K562 (cell line): ENCODE measurements at regions not wholly inside any gene's neighbourhood (a gene's known extent, or its start where the extent isn't known, plus 50 kb on each side); places are given as distances from the start of the nearest gene placed in this dataset.

Source experiments
- ATAC-seq: fragments of 200-7000 bp; cut with Tn5 transposase; 3 replicates; pipeline ENCODE4 v1.9.1; 2020; ENCODE audit warnings: moderate library complexity
- BruUV-seq: library from RNA; stranded (reverse); fragments of 400-500 nt; replicated peaks from 2 replicates; lab custom pipeline; 2021; lab: Mats Ljungman, UMichigan
- CTCF ChIA-PET: fragments of 300-600 bp; formaldehyde crosslinking; extraction: SDS; loops from one replicate; lab custom pipeline; 2021; ENCODE audit warnings: low intra/inter-chr PET ratio; lab: Yijun Ruan, JAX
- POLR2A ChIA-PET: fragments of 300-600, 350-650 bp; sonication (Branson Sonifier 250); formaldehyde crosslinking; extraction: SDS; loops from one replicate; lab custom pipeline; 2021; ENCODE audit warnings: antibody characterized with exemption, inconsistent platforms; lab: Yijun Ruan, JAX
- DNase-seq, 4 experiments: peaks; one replicate each; pipeline versions ENCODE4 v3.0.0 to v3.0.0-alpha.2; 2011 to 2018; ENCODE audit warnings: low spot score in 3 of 4, mixed read lengths in 3 of 4; ENCODE audit errors: extremely low read depth in 1 of 4
- FAIRE-seq: peaks from 2 replicates; lab custom pipeline; 2011; peaks lifted over from hg19 to GRCh38; lab: Jason Lieb, UNC
- H2AFZ ChIP-seq: 2 replicates; pipeline ENCODE4 v1.6.0; 2011; ENCODE audit warnings: low read depth, low read length, control low read depth, inconsistent platforms
- H3K27ac ChIP-seq: fragments of 200-600 bp; 3 replicates; pipeline ENCODE4 v1.8.0; 2011; ENCODE audit warnings: low read depth, mild to moderate bottlenecking, control low read depth, inconsistent platforms, low read length, moderate library complexity, mixed read lengths; ENCODE audit errors: extremely low read depth
- H3K27me3 ChIP-seq, 2 experiments: fragments of 300-600 bp in 1 of 2; 2 replicates in 1 of 2; 3 replicates in 1 of 2; pipeline versions ENCODE4 v1.6.0 to v1.8.0; 2011; ENCODE audit warnings: inconsistent platforms in 2 of 2, low read length in 2 of 2, mild to moderate bottlenecking in 1 of 2, mixed read lengths in 1 of 2, moderate library complexity in 1 of 2; ENCODE audit not compliant: control insufficient read depth in 2 of 2, insufficient read depth in 2 of 2
- H3K36me3 ChIP-seq: fragments of 300-600 bp; 3 replicates; pipeline ENCODE4 v1.8.0; 2011; ENCODE audit warnings: mild to moderate bottlenecking, low read length, inconsistent platforms; ENCODE audit not compliant: control insufficient read depth, insufficient read depth
- H3K4me1 ChIP-seq, 2 experiments: fragments of 200-600 bp in 1 of 2; replicated peaks in 1 of 2; 2 replicates in 1 of 2; 3 replicates in 1 of 2; pipeline versions ENCODE4 v1.5.1 to v1.8.0; 2011; ENCODE audit warnings: inconsistent platforms in 2 of 2, low read length in 2 of 2, mild to moderate bottlenecking in 1 of 2, mixed read lengths in 1 of 2, moderate library complexity in 1 of 2; ENCODE audit not compliant: control insufficient read depth in 2 of 2, insufficient read depth in 2 of 2
- H3K4me2 ChIP-seq: 2 replicates; pipeline ENCODE4 v1.6.1; 2011; ENCODE audit warnings: low read length, control low read depth, inconsistent platforms, mixed read lengths; ENCODE audit not compliant: insufficient read depth
- H3K4me3 ChIP-seq: fragments of 200-600 bp; sonication (generic), shearing (Covaris generic); 2 replicates; pipeline ENCODE4 v1.5.1; 2016; ENCODE audit warnings: control low read depth, inconsistent platforms
- H3K79me2 ChIP-seq: fragments of 200-600 bp; 3 replicates; pipeline ENCODE4 v1.8.0; 2011; ENCODE audit warnings: low read length, inconsistent platforms; ENCODE audit not compliant: control insufficient read depth, insufficient read depth
- H3K9ac ChIP-seq, 2 experiments: 2 replicates each; pipeline versions ENCODE4 v1.6.0 to v1.6.1; 2011; ENCODE audit warnings: low read depth in 2 of 2, low read length in 2 of 2, control low read depth in 1 of 2, inconsistent platforms in 1 of 2, mild to moderate bottlenecking in 1 of 2, mixed read lengths in 1 of 2; ENCODE audit not compliant: insufficient read depth in 1 of 2
- H3K9me1 ChIP-seq: one replicate; pipeline ENCODE4 v1.6.0; 2011; ENCODE audit warnings: inconsistent platforms, mild to moderate bottlenecking, low read length, moderate library complexity; ENCODE audit not compliant: control insufficient read depth, insufficient read depth
- H3K9me3 ChIP-seq: replicated peaks from 2 replicates; pipeline ENCODE4 v1.5.1; 2011; ENCODE audit warnings: low read depth, low read length, inconsistent platforms; ENCODE audit not compliant: control insufficient read depth, insufficient read depth
- H4K20me1 ChIP-seq: replicated peaks from 2 replicates; pipeline ENCODE4 v1.6.1; 2011; ENCODE audit warnings: low read length, inconsistent platforms, mixed read lengths; ENCODE audit not compliant: control insufficient read depth, insufficient read depth
- CBX3 ChIP-seq, 2 experiments: IDR thresholded peaks; 1 replicate in 1 of 2; 2 replicates in 1 of 2; pipeline ENCODE4 v1.6.1; 2012; ENCODE audit warnings: inconsistent platforms in 2 of 2, low read length in 2 of 2, borderline replicate concordance in 1 of 2, control low read depth in 1 of 2
- CBX5 ChIP-seq: IDR thresholded peaks from 2 replicates; pipeline ENCODE4 v1.6.1; 2014; ENCODE audit warnings: low read depth, borderline replicate concordance
- CREB1 ChIP-seq, 2 experiments: sonication (generic) in 1 of 2; formaldehyde crosslinking in 1 of 2; IDR thresholded peaks; 2 replicates each; pipeline versions ENCODE4 v1.6.1 to v1.8.0; 2012 to 2022; ENCODE audit warnings: inconsistent platforms in 1 of 2, mild to moderate bottlenecking in 1 of 2, missing genetic modification reagents in 1 of 2, moderate library complexity in 1 of 2
- E2F5 ChIP-seq: sonication (generic); formaldehyde crosslinking; IDR thresholded peaks from 2 replicates; pipeline ENCODE4 v1.8.0; 2022; ENCODE audit warnings: mild to moderate bottlenecking, missing genetic modification reagents
- EGR1 ChIP-seq: fragments of 450-650 bp; conservative IDR thresholded peaks from 2 replicates; pipeline ENCODE4 v1.6.1; 2017; ENCODE audit warnings: mild to moderate bottlenecking
- ELF1 ChIP-seq: fragments of 200-800 bp; sonication (Bioruptor generic); IDR thresholded peaks from 2 replicates; pipeline ENCODE4 v1.6.1; 2016; ENCODE audit warnings: missing genetic modification characterization, missing compliant biosample characterization
- HDAC1 ChIP-seq, 2 experiments: fragments of 450-650 bp; IDR thresholded peaks; 2 replicates each; pipeline ENCODE4 v1.6.1; 2016 to 2017; ENCODE audit warnings: inconsistent platforms in 1 of 2, mild to moderate bottlenecking in 1 of 2, moderate library complexity in 1 of 2
- HNRNPUL1 ChIP-seq: fragments of 200-400 bp; formaldehyde crosslinking; IDR thresholded peaks from 2 replicates; pipeline ENCODE4 v1.6.1; 2017; ENCODE audit warnings: low read length
- HOMEZ ChIP-seq: fragments of 250-450 bp; sonication (Bioruptor Pico); IDR thresholded peaks from 2 replicates; pipeline ENCODE4 v1.4.0; 2020; ENCODE audit warnings: mild to moderate bottlenecking, moderate library complexity
- MTA1 ChIP-seq: fragments of 450-650 bp; IDR thresholded peaks from 2 replicates; pipeline ENCODE4 v1.6.1; 2017; ENCODE audit warnings: borderline replicate concordance
- TAF15 ChIP-seq: fragments of 200-400 bp; formaldehyde crosslinking; IDR thresholded peaks from 2 replicates; pipeline ENCODE4 v1.6.1; 2017; ENCODE audit warnings: mild to moderate bottlenecking, low read depth, low read length, moderate library complexity
- ZNF143 ChIP-seq: sonication (generic); formaldehyde crosslinking; IDR thresholded peaks from 2 replicates; pipeline ENCODE4 v1.9.0; 2022; ENCODE audit warnings: mild to moderate bottlenecking, missing genetic modification reagents
- ZNF165 ChIP-seq: fragments of 250-450 bp; sonication (Bioruptor Pico); IDR thresholded peaks from 2 replicates; pipeline ENCODE4 v1.4.0; 2020; ENCODE audit warnings: borderline replicate concordance
- ZNF212 ChIP-seq: fragments of 450-650 bp; formaldehyde crosslinking; IDR thresholded peaks from 2 replicates; pipeline ENCODE4 v1.4.0; 2020; ENCODE audit warnings: mild to moderate bottlenecking
- ZNF41 ChIP-seq: fragments of 250-450 bp; sonication (Bioruptor Pico); conservative IDR thresholded peaks from 2 replicates; pipeline ENCODE4 v1.4.0; 2020; ENCODE audit warnings: mild to moderate bottlenecking
- ZNF699 ChIP-seq: fragments of 250-450 bp; sonication (Bioruptor Pico); IDR thresholded peaks from 2 replicates; pipeline ENCODE4 v1.8.0; 2021; ENCODE audit warnings: mild to moderate bottlenecking, moderate library complexity; ENCODE audit not compliant: insufficient replicate concordance
- WGBS: fragments of 100-300 bp; shearing (Covaris generic); methylation state at CpG from one replicate; pipeline ENCODE4 v1.1.6; 2016; ENCODE audit warnings: low coverage, mixed read lengths; ENCODE audit not compliant: insufficient coverage; ENCODE audit errors: missing lambda C conversion rate; 5-methylcytosine and 5-hydroxymethylcytosine counted together
- in situ Hi-C: fragments of 300-500 bp; cut with MboI; formaldehyde crosslinking; loops from 4 replicates; pipeline ENCODE4 v1.15.0; 2018; ENCODE audit warnings: inconsistent platforms, mixed read lengths
- intact Hi-C: fragments of 100-400 bp; cut with micrococcal nuclease; formaldehyde crosslinking; loops from 2 replicates; pipeline ENCODE4 v1.14.2; 2022
- TF ChIP-seq, protein P1 (sequence below): fragments of 450-650 bp; formaldehyde crosslinking; IDR thresholded peaks from 2 replicates; pipeline ENCODE4 v1.4.0; 2020; ENCODE audit warnings: mild to moderate bottlenecking, mixed read lengths
- TF ChIP-seq, protein P2 (sequence below): sonication (generic); formaldehyde crosslinking; IDR thresholded peaks from 2 replicates; pipeline ENCODE4 v1.8.1; 2023; ENCODE audit warnings: mild to moderate bottlenecking, missing genetic modification reagents, moderate library complexity

DNA sequence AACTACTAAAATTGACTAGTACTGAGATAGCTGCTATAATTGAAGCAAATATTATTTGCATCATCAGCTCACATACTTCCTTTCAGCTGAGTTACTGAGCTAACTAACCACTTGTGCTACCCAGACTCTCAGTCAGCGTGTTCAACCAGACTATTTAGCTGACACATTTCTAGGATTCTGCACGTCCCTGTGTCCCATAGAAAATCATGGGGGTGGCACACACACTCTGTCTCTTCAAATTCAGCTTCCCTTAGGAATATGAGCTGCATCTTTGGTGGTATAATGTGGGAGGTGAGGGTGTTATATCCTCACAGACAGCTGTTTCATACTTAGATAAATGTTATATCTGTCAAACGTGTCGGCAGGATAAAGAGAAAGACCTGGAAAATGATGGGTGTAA, 424.0 kb downstream of the CDH2 start:
- Histone ChIP-seq H3K4me1 (no peaks in the 10 kb centered on the region), H3K27ac (no peak overlapping the region), H3K4me3 (no peak overlapping the region), H3K4me2 (no peak overlapping the region), H3K79me2 (no peaks in the 10 kb centered on the region), H3K9me3 (no peaks in the 10 kb centered on the region; the same call in 1 of the 2 replicates), H2AFZ (no peak overlapping the region), H3K9ac (no peak overlapping the region), H3K36me3 (no peaks in the 10 kb centered on the region)
- intact Hi-C loops = no loop called here
- POLR2A ChIA-PET = no interaction called here
- CTCF ChIA-PET = no interaction called here
- DNase-seq = no peak
- no TSS peak for BruUV-seq
- in situ Hi-C loops = no loop called here
- TF ChIP-seq HOMEZ (CRISPR knock-in tag) (no peak), ZNF143 (CRISPR knock-in tag) (no peak), MTA1 (no peak), ZNF212 (CRISPR knock-in tag) (no peak), EGR1 (no peak), CBX5 (no peak), E2F5 (CRISPR knock-in tag) (no peak), HNRNPUL1 (no peak), CBX3 (IDR thresholded peaks at IDR 0.05; ENCODE audit: borderline replicate concordance in 1 of 2, low read length in 2 of 2) (no peak), HDAC1 (IDR thresholded peaks at IDR 0.05) (no peak), CREB1 (IDR thresholded peaks at IDR 0.05) (no peak), CREB1 (CRISPR knock-in tag; IDR thresholded peaks at IDR 0.05) (no peak), ELF1 (no peak), ZNF699 (CRISPR knock-in tag) (no peak), ZNF165 (CRISPR knock-in tag) (no peak), ZNF41 (CRISPR knock-in tag) (no peak), TAF15 (no peak)
- TF ChIP-seq, protein P1, sequence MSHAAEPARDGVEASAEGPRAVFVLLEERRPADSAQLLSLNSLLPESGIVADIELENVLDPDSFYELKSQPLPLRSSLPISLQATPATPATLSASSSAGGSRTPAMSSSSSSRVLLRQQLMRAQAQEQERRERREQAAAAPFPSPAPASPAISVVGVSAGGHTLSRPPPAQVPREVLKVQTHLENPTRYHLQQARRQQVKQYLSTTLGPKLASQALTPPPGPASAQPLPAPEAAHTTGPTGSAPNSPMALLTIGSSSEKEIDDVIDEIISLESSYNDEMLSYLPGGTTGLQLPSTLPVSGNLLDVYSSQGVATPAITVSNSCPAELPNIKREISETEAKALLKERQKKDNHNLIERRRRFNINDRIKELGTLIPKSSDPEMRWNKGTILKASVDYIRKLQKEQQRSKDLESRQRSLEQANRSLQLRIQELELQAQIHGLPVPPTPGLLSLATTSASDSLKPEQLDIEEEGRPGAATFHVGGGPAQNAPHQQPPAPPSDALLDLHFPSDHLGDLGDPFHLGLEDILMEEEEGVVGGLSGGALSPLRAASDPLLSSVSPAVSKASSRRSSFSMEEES (CRISPR knock-in tag) = no peak
- TF ChIP-seq, protein P2, sequence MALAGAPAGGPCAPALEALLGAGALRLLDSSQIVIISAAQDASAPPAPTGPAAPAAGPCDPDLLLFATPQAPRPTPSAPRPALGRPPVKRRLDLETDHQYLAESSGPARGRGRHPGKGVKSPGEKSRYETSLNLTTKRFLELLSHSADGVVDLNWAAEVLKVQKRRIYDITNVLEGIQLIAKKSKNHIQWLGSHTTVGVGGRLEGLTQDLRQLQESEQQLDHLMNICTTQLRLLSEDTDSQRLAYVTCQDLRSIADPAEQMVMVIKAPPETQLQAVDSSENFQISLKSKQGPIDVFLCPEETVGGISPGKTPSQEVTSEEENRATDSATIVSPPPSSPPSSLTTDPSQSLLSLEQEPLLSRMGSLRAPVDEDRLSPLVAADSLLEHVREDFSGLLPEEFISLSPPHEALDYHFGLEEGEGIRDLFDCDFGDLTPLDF (CRISPR knock-in tag) = no peak
- TF ChIP-seq, all 486 proteins: peak for 0
- no peaks in the 10 kb centered on the region for H3K9me1 ChIP-seq
- H3K27me3 ChIP-seq = no peaks in the 10 kb centered on the region
- H4K20me1 ChIP-seq = no peaks in the 10 kb centered on the region
- FAIRE-seq = no peak
- 0% methylated on average over 4 of the region's 4 CpGs for WGBS
- no peak for ATAC-seq
